ENCODE measurements at regions not wholly inside any gene's neighbourhood (a gene's known extent, or its start where the extent isn't known, plus 50 kb on each side); places are given as distances from the start of the nearest gene placed in this dataset.

GRCh38 chr3:20319551-20319950, 133.5 kb upstream of the SGO1 start:
- no peak for TF ChIP-seq POLR2A (IDR thresholded peaks at IDR 0.05)
- no peak for TF ChIP-seq CTCF (IDR thresholded peaks at IDR 0.05)
- no peak overlapping the region for H3K4me3 ChIP-seq (ENCODE audit: low read depth, poor library complexity, severe bottlenecking)

GRCh38 chr3:20317616-20318015, 131.6 kb upstream of the SGO1 start:
- TF ChIP-seq CTCF (IDR thresholded peaks at IDR 0.05): no peak
- no peak for TF ChIP-seq POLR2A (IDR thresholded peaks at IDR 0.05)
- DNase-seq (ENCODE audit: low spot score in 2 of 2): no peak
- H3K4me3 ChIP-seq (ENCODE audit: low read depth, poor library complexity, severe bottlenecking): no peak overlapping the region
- intact Hi-C loops (cut with DNase I; ENCODE audit: low total_unique reads): no loop called here
- 58 to 93% methylated on average over 3 of the region's 3 CpGs for WGBS, 2 donors

More at GRCh38 chr3:20319551-20319950, 133.5 kb upstream of the SGO1 start:
- DNase-seq (ENCODE audit: low spot score in 2 of 2): no peak
- intact Hi-C loops (cut with DNase I; ENCODE audit: low total_unique reads): no loop called here

- TF ChIP-seq POLR2A (IDR thresholded peaks at IDR 0.05) (no peak), CTCF (IDR thresholded peaks at IDR 0.05) (no peak)
- intact Hi-C loops (cut with DNase I; ENCODE audit: low total_unique reads): no loop called here
- DNase-seq (ENCODE audit: low spot score in 2 of 2): no peak
- 0 to 9% methylated on average over 1 of the region's 1 CpG for WGBS, 2 donors
- no peak overlapping the region for H3K4me3 ChIP-seq (ENCODE audit: low read depth, poor library complexity, severe bottlenecking)
Observed at GRCh38 chr3:20316238-20316637, 130.2 kb upstream of the SGO1 start.

GRCh38 chr3:20310629-20311028, 124.6 kb upstream of the SGO1 start:
- no peak overlapping the region for H3K4me3 ChIP-seq (ENCODE audit: low read depth, poor library complexity, severe bottlenecking)
- intact Hi-C loops (cut with DNase I; ENCODE audit: low total_unique reads): no loop called here
- WGBS, 2 donors: 71 to 85% methylated on average over 3 of the region's 3 CpGs
- TF ChIP-seq POLR2A (IDR thresholded peaks at IDR 0.05) (no peak), CTCF (IDR thresholded peaks at IDR 0.05) (no peak)
- no peak for DNase-seq (ENCODE audit: low spot score in 2 of 2)

GRCh38 chr3:20307383-20307782, 121.4 kb upstream of the SGO1 start:
- H3K4me3 ChIP-seq (ENCODE audit: low read depth, poor library complexity, severe bottlenecking): no peak overlapping the region
- no peak for DNase-seq (ENCODE audit: low spot score in 2 of 2)
- TF ChIP-seq POLR2A (IDR thresholded peaks at IDR 0.05) (no peak), CTCF (IDR thresholded peaks at IDR 0.05) (no peak)
- intact Hi-C loops (cut with DNase I; ENCODE audit: low total_unique reads): no loop called here

- H3K4me3 ChIP-seq (ENCODE audit: low read depth, poor library complexity, severe bottlenecking): no peak overlapping the region
- intact Hi-C loops (cut with DNase I; ENCODE audit: low total_unique reads): no loop called here
- TF ChIP-seq CTCF (IDR thresholded peaks at IDR 0.05): no peak
- TF ChIP-seq POLR2A (IDR thresholded peaks at IDR 0.05): no peak
- no peak for DNase-seq (ENCODE audit: low spot score in 2 of 2)
- WGBS, 2 donors: 38 to 79% methylated on average over 2 of the region's 2 CpGs
Observed at GRCh38 chr3:20305647-20306046, 119.6 kb upstream of the SGO1 start.
